ES-I3 (cell line): ENCODE measurements at regions not wholly inside any gene's neighbourhood (a gene's known extent, or its start where the extent isn't known, plus 50 kb on each side); places are given as distances from the start of the nearest gene placed in this dataset.
"Not testable (repeated sequence)": the region's sequence is repeated elsewhere in the genome, so short reads cannot be mapped to it uniquely, and the experiment has no call there.

ENCODE experiments used
- H3K36me3 ChIP-seq: 2 replicates; pipeline ENCODE4 v1.6.1; 2013; ENCODE audit warnings: mild to moderate bottlenecking, low read length, control low read depth, moderate library complexity; ENCODE audit not compliant: insufficient read depth
- H3K4me1 ChIP-seq: 2 replicates; pipeline ENCODE4 v1.6.1; 2013; ENCODE audit warnings: mild to moderate bottlenecking, control low read depth, low read length; ENCODE audit not compliant: insufficient read depth
- H3K9ac ChIP-seq: 2 replicates; pipeline ENCODE4 v1.6.1; 2013; ENCODE audit warnings: low read depth, mild to moderate bottlenecking, low read length, moderate library complexity
- H3K9me3 ChIP-seq: 2 replicates; pipeline ENCODE4 v1.6.1; 2013; ENCODE audit warnings: mild to moderate bottlenecking, low read length, moderate library complexity; ENCODE audit not compliant: control insufficient read depth, insufficient read depth

GRCh38 chr12:93006471-93007208 lies 77.5 kb upstream of the EEA1 start:
- H3K9ac ChIP-seq = no peak overlapping the region
- no peaks in the 10 kb centered on the region for H3K9me3 ChIP-seq
- no peaks in the 10 kb centered on the region for H3K36me3 ChIP-seq
- H3K4me1 ChIP-seq = no peaks in the 10 kb centered on the region

- Histone ChIP-seq H3K4me1 (no peaks in the 10 kb centered on the region), H3K9ac (no peak overlapping the region), H3K9me3 (no peaks in the 10 kb centered on the region), H3K36me3 (no peaks in the 10 kb centered on the region)
Measured at GRCh38 chr12:93007544-93007943, 78.4 kb upstream of the EEA1 start.

- no peaks in the 10 kb centered on the region for H3K9me3 ChIP-seq
- H3K9ac ChIP-seq = no peak overlapping the region
- H3K36me3 ChIP-seq = no peaks in the 10 kb centered on the region
- no peaks in the 10 kb centered on the region for H3K4me1 ChIP-seq
Measured at GRCh38 chr12:93008044-93008778, 79.1 kb upstream of the EEA1 start.

GRCh38 chr12:93008880-93009279 lies 79.8 kb upstream of the EEA1 start:
- not testable (repeated sequence) for H3K9me3 ChIP-seq, H3K9ac ChIP-seq, H3K4me1 ChIP-seq, H3K36me3 ChIP-seq

GRCh38 chr12:93009533-93009932 lies 80.4 kb upstream of the EEA1 start:
- no peaks in the 10 kb centered on the region for H3K36me3 ChIP-seq
- no peaks in the 10 kb centered on the region for H3K4me1 ChIP-seq
- no peaks in the 10 kb centered on the region for H3K9me3 ChIP-seq
- no peak overlapping the region for H3K9ac ChIP-seq

GRCh38 chr12:93010461-93010860 lies 81.4 kb upstream of the EEA1 start:
- Histone ChIP-seq H3K4me1 (no peaks in the 10 kb centered on the region), H3K36me3 (no peaks in the 10 kb centered on the region), H3K9me3 (no peaks in the 10 kb centered on the region), H3K9ac (no peak overlapping the region)

GRCh38 chr12:93011100-93011499 lies 82.0 kb upstream of the EEA1 start:
- H3K9ac ChIP-seq = no peak overlapping the region
- no peaks in the 10 kb centered on the region for H3K36me3 ChIP-seq
- H3K9me3 ChIP-seq = no peaks in the 10 kb centered on the region
- peaks cover 5% of the 10 kb centered on the region; the same call in 1 of the 2 replicates for H3K4me1 ChIP-seq

GRCh38 chr12:93015871-93016751 lies 87.0 kb upstream of the EEA1 start:
- Histone ChIP-seq H3K4me1 (peaks cover 5% of the 10 kb centered on the region; the same call in 1 of the 2 replicates), H3K9ac (no peak overlapping the region)

GRCh38 chr12:93016752-93017350 lies 87.8 kb upstream of the EEA1 start:
- H3K36me3 ChIP-seq = no peaks in the 10 kb centered on the region

More at GRCh38 chr12:93015871-93016751, 87.0 kb upstream of the EEA1 start:
- no peaks in the 10 kb centered on the region for H3K9me3 ChIP-seq
- no peaks in the 10 kb centered on the region for H3K36me3 ChIP-seq

GRCh38 chr12:93018610-93019009 lies 89.5 kb upstream of the EEA1 start:
- H3K9ac ChIP-seq = no peak overlapping the region
- no peaks in the 10 kb centered on the region for H3K9me3 ChIP-seq
- no peaks in the 10 kb centered on the region for H3K36me3 ChIP-seq
- H3K4me1 ChIP-seq = peaks cover 5% of the 10 kb centered on the region; the same call in 1 of the 2 replicates

More at GRCh38 chr12:93016752-93017350, 87.8 kb upstream of the EEA1 start:
- Histone ChIP-seq H3K4me1 (peaks cover 5% of the 10 kb centered on the region; the same call in 1 of the 2 replicates), H3K9ac (no peak overlapping the region), H3K9me3 (no peaks in the 10 kb centered on the region)

GRCh38 chr12:93019212-93019927 lies 90.3 kb upstream of the EEA1 start:
- H3K4me1 ChIP-seq = peaks cover 5% of the 10 kb centered on the region; the same call in 1 of the 2 replicates
- H3K36me3 ChIP-seq = no peaks in the 10 kb centered on the region
- H3K9ac ChIP-seq = no peak overlapping the region
- no peaks in the 10 kb centered on the region for H3K9me3 ChIP-seq

- Histone ChIP-seq H3K9ac (no peak overlapping the region), H3K36me3 (no peaks in the 10 kb centered on the region), H3K9me3 (no peaks in the 10 kb centered on the region), H3K4me1 (peaks cover 5% of the 10 kb centered on the region; the same call in 1 of the 2 replicates)
Measured at GRCh38 chr12:93019975-93020630, 91.0 kb upstream of the EEA1 start.
